ENCODE measurements at regions not wholly inside any gene's neighbourhood (a gene's known extent, or its start where the extent isn't known, plus 50 kb on each side); places are given as distances from the start of the nearest gene placed in this dataset.

DNA sequence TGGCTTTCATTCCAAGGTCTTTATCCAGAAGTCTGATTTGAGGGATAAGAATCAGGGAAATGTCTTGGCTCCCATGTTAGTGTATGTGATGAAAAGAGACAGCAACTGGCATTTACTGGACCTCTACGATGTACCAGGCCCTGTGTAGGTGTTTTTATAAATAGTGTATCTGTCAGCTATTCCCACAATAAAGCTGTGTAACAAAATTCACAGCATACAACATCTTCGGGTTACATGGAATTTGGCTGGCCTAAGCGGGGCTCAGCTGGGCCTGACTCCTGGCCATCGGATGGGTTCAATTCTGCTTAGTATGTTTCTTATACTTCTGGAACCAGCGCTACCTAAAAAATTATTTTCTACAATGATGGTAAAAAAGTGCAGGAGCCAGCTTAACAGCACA, 128.2 kb downstream of the SNX5 start:
- TF ChIP-seq, protein P1, sequence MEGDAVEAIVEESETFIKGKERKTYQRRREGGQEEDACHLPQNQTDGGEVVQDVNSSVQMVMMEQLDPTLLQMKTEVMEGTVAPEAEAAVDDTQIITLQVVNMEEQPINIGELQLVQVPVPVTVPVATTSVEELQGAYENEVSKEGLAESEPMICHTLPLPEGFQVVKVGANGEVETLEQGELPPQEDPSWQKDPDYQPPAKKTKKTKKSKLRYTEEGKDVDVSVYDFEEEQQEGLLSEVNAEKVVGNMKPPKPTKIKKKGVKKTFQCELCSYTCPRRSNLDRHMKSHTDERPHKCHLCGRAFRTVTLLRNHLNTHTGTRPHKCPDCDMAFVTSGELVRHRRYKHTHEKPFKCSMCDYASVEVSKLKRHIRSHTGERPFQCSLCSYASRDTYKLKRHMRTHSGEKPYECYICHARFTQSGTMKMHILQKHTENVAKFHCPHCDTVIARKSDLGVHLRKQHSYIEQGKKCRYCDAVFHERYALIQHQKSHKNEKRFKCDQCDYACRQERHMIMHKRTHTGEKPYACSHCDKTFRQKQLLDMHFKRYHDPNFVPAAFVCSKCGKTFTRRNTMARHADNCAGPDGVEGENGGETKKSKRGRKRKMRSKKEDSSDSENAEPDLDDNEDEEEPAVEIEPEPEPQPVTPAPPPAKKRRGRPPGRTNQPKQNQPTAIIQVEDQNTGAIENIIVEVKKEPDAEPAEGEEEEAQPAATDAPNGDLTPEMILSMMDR (IDR thresholded peaks at IDR 0.05), result no peak
- no peak for TF ChIP-seq EZH2 (IDR thresholded peaks at IDR 0.05; ENCODE audit: borderline replicate concordance, insufficient read depth, low read depth, low read length, poor library complexity, severe bottlenecking)
